Osteoblast (primary cell): ENCODE measurements at regions not wholly inside any gene's neighbourhood (a gene's known extent, or its start where the extent isn't known, plus 50 kb on each side); places are given as distances from the start of the nearest gene placed in this dataset.
A peak's percentile ranks its signal among the peaks of the same experiment; 100 is the strongest.

ENCODE experiments used
- DNase-seq: peaks from one replicate; pipeline ENCODE4 v3.0.0; 2011; ENCODE audit warnings: low spot score, mixed read lengths; ENCODE audit not compliant: insufficient read length; ENCODE audit errors: missing footprints
- H2AFZ ChIP-seq: 2 replicates; pipeline ENCODE4 v1.6.0; 2011; ENCODE audit warnings: mild to moderate bottlenecking, low read length
- H3K27ac ChIP-seq: 2 replicates; pipeline ENCODE4 v1.5.1; 2011; ENCODE audit warnings: mild to moderate bottlenecking, low read depth, low read length, moderate library complexity
- H3K27me3 ChIP-seq: 2 replicates; pipeline ENCODE4 v1.6.0; 2012; ENCODE audit warnings: mild to moderate bottlenecking, control low read depth, inconsistent platforms, low read length, moderate library complexity; ENCODE audit not compliant: insufficient read depth
- H3K36me3 ChIP-seq: 2 replicates; pipeline ENCODE4 v1.5.1; 2011; ENCODE audit warnings: mild to moderate bottlenecking, low read length, control low read depth, moderate library complexity; ENCODE audit not compliant: insufficient read depth
- H3K4me1 ChIP-seq: 2 replicates; pipeline ENCODE4 v1.5.1; 2011; ENCODE audit warnings: mild to moderate bottlenecking, low read length, control low read depth, moderate library complexity; ENCODE audit not compliant: insufficient read depth
- H3K4me2 ChIP-seq: 2 replicates; pipeline ENCODE4 v1.6.0; 2011; ENCODE audit warnings: mild to moderate bottlenecking, low read length; ENCODE audit not compliant: insufficient read depth
- H3K4me3 ChIP-seq: fragments of 200-600 bp; sonication (generic); 3 replicates; pipeline ENCODE4 v1.5.1; 2012; ENCODE audit warnings: mild to moderate bottlenecking, low read length, inconsistent platforms; ENCODE audit not compliant: insufficient read depth
- H3K79me2 ChIP-seq: 2 replicates; pipeline ENCODE4 v1.6.0; 2012; ENCODE audit warnings: mild to moderate bottlenecking, low read length, control low read depth, inconsistent platforms; ENCODE audit not compliant: insufficient read depth
- H3K9me3 ChIP-seq: 2 replicates; pipeline ENCODE4 v1.5.1; 2011; ENCODE audit warnings: low read depth, low read length, control low read depth
- H4K20me1 ChIP-seq: 2 replicates; pipeline ENCODE4 v1.6.0; 2012; ENCODE audit warnings: mild to moderate bottlenecking, low read length, control low read depth; ENCODE audit not compliant: insufficient read depth
- TF ChIP-seq, protein P1 (sequence below): IDR thresholded peaks from 2 replicates; pipeline ENCODE4 v1.5.1; 2011; ENCODE audit warnings: mild to moderate bottlenecking, low read depth, low read length, moderate library complexity; ENCODE audit errors: extremely low read depth

DNA sequence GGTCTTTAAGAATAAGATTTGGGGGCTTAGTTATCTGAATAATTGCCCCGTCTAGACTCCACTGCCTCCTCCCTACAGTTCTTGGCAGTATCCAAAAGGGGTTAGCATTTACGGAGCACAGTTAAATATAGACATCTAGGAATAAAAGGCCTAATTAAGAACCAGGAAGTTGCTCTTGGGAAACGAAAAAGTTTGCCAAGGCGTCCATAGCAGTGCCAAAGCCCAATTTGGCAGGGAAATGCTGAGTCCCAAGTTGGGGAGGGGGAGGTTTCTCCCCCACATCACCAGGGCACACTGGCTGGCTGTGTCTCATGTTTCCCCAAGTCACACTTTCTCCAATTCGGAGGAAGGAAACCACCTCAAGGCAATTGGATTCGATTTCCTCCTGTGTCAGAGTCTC, 338.7 kb downstream of the FBXW7 start:
- H3K79me2 ChIP-seq = no peaks in the 10 kb centered on the region
- no peak overlapping the region for H3K27ac ChIP-seq
- no peaks in the 10 kb centered on the region for H3K9me3 ChIP-seq
- H3K4me3 ChIP-seq = no peak overlapping the region
- TF ChIP-seq, protein P1, sequence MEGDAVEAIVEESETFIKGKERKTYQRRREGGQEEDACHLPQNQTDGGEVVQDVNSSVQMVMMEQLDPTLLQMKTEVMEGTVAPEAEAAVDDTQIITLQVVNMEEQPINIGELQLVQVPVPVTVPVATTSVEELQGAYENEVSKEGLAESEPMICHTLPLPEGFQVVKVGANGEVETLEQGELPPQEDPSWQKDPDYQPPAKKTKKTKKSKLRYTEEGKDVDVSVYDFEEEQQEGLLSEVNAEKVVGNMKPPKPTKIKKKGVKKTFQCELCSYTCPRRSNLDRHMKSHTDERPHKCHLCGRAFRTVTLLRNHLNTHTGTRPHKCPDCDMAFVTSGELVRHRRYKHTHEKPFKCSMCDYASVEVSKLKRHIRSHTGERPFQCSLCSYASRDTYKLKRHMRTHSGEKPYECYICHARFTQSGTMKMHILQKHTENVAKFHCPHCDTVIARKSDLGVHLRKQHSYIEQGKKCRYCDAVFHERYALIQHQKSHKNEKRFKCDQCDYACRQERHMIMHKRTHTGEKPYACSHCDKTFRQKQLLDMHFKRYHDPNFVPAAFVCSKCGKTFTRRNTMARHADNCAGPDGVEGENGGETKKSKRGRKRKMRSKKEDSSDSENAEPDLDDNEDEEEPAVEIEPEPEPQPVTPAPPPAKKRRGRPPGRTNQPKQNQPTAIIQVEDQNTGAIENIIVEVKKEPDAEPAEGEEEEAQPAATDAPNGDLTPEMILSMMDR = no peak
- no peaks in the 10 kb centered on the region for H4K20me1 ChIP-seq
- H3K27me3 ChIP-seq = no peaks in the 10 kb centered on the region
- peaks cover 6% of the 10 kb centered on the region for H3K4me1 ChIP-seq
- peak overlapping the region; percentile 56 for H2AFZ ChIP-seq
- no peaks in the 10 kb centered on the region for H3K36me3 ChIP-seq
- no peak overlapping the region for H3K4me2 ChIP-seq
- no peak for DNase-seq

DNA sequence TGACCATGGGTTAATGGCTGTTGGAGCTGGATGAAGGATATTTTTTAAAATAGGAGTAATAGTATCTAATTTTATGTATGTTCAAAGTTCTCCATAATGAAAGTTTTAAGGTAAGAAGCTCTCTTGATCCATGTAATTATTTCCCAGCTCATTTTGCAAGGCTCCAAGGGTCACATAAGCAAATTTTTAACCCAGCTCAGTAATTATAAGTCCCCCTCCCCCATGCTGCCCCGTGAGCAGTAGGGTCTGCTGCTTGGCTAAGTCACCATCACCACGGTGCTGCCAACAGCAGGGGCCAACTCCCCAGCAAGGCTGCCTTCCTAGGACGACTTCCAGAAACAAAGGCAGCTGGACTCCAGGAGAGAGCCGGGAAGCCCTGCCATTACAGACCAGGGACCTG, 340.0 kb downstream of the FBXW7 start:
- Histone ChIP-seq H3K9me3 (no peaks in the 10 kb centered on the region), H3K4me3 (no peak overlapping the region), H2AFZ (no peak overlapping the region), H3K4me2 (no peak overlapping the region), H3K79me2 (no peaks in the 10 kb centered on the region), H3K27ac (no peak overlapping the region), H4K20me1 (no peaks in the 10 kb centered on the region), H3K27me3 (no peaks in the 10 kb centered on the region), H3K4me1 (peaks cover 6% of the 10 kb centered on the region), H3K36me3 (no peaks in the 10 kb centered on the region)
- DNase-seq = no peak
- TF ChIP-seq, protein P1 = no peak

DNA sequence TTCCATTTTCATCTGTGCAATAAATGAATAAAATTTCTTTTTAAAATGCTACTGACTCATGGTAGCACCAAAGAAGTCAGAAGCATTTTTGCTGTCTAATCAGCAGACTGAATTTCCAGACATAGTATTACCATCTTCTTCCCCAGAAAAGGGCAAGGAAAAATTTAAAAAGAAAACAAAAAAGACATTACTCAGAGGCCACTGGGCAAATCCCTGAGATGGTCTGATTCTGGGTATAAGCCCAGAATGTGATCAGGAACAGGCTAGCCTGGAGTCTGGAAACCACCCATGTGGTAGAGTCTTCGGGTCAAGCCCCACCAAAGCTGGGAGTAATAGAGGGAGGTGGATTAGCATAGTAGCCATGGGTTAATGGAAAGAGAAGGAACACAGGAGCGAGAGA, 342.8 kb downstream of the FBXW7 start:
- no peaks in the 10 kb centered on the region for H4K20me1 ChIP-seq
- DNase-seq = peak; percentile 81
- H3K36me3 ChIP-seq = no peaks in the 10 kb centered on the region
- H3K4me1 ChIP-seq = peaks cover 6% of the 10 kb centered on the region
- TF ChIP-seq, protein P1 = no peak
- H3K27ac ChIP-seq = peak overlapping the region; percentile 32
- H3K27me3 ChIP-seq = no peaks in the 10 kb centered on the region
- H3K4me2 ChIP-seq = no peak overlapping the region
- peak overlapping the region; percentile 15 for H2AFZ ChIP-seq
- H3K79me2 ChIP-seq = no peaks in the 10 kb centered on the region
- no peak overlapping the region for H3K4me3 ChIP-seq
- no peaks in the 10 kb centered on the region for H3K9me3 ChIP-seq

DNA sequence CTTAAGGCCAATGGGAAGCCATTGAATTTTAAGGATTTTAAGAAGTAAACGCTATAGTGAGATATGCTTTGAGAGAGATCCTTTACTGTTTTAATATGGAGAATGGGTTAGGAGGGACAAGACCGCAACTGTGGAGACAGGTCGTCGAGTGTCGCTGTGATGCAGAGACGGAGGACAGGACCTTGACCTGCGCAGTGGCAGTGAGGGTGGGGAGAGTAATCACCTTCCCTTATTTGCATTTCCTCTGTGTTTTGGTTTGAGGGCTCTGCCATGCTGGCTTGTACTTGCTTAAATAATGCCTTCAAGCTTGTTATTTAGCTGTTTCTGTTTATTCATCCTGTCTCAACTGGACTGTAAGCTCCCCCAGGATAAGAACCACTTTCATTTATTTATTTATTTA, 345.0 kb downstream of the FBXW7 start:
- H3K27ac ChIP-seq = no peak overlapping the region
- no peaks in the 10 kb centered on the region for H3K9me3 ChIP-seq
- H3K4me1 ChIP-seq = peaks cover 9% of the 10 kb centered on the region
- H3K4me3 ChIP-seq = no peak overlapping the region
- no peaks in the 10 kb centered on the region for H3K27me3 ChIP-seq
- H3K4me2 ChIP-seq = no peak overlapping the region
- H3K79me2 ChIP-seq = no peaks in the 10 kb centered on the region
- H4K20me1 ChIP-seq = no peaks in the 10 kb centered on the region
- no peaks in the 10 kb centered on the region for H3K36me3 ChIP-seq
- no peak for DNase-seq
- TF ChIP-seq, protein P1 = no peak
- H2AFZ ChIP-seq = no peak overlapping the region
